Spleen (tissue), 11 donors: ENCODE measurements at regions not wholly inside any gene's neighbourhood (a gene's known extent, or its start where the extent isn't known, plus 50 kb on each side); places are given as distances from the start of the nearest gene placed in this dataset.

Experiments used
- DNase-seq: peaks from one replicate; pipeline ENCODE4 v3.0.0-alpha.2; 2020
- H3K27ac ChIP-seq, 8 donors: fragments of 200-600 bp; sonication (generic) in 7 of 8; 1 replicate in 4 of 8; 2 replicates in 4 of 8; pipeline versions ENCODE4 v1.5.0 to v1.8.0; 2016 to 2021; ENCODE audit warnings: inconsistent platforms in 4 of 8, mild to moderate bottlenecking in 4 of 8, moderate library complexity in 1 of 8
- H3K27me3 ChIP-seq, 7 donors: fragments of 200-600 bp; sonication (generic) in 6 of 7; replicated peaks in 1 of 7; 1 replicate in 4 of 7; 2 replicates in 3 of 7; pipeline versions ENCODE4 v1.5.0 to v1.8.0; 2016 to 2021; ENCODE audit warnings: inconsistent platforms in 3 of 7, mild to moderate bottlenecking in 1 of 7
- H3K36me3 ChIP-seq, 6 donors: fragments of 200-600 bp; sonication (generic) in 5 of 6; 1 replicate in 4 of 6; 2 replicates in 2 of 6; pipeline versions ENCODE4 v1.5.0 to v1.8.0; 2016 to 2021; ENCODE audit warnings: inconsistent platforms in 2 of 6
- H3K4me1 ChIP-seq, 6 donors: fragments of 200-600 bp; sonication (generic) in 5 of 6; 1 replicate in 3 of 6; 2 replicates in 3 of 6; pipeline versions ENCODE4 v1.5.0 to v1.8.0; 2016 to 2021; ENCODE audit warnings: inconsistent platforms in 3 of 6
- H3K4me3 ChIP-seq, 8 donors: fragments of 200-600 bp; sonication (generic) in 7 of 8; 1 replicate in 4 of 8; 2 replicates in 4 of 8; pipeline versions ENCODE4 v1.5.0 to v1.8.0; 2016 to 2021; ENCODE audit warnings: inconsistent platforms in 4 of 8, mild to moderate bottlenecking in 4 of 8, moderate library complexity in 2 of 8
- H3K9me3 ChIP-seq, 8 donors: fragments of 200-600 bp; sonication (generic) in 7 of 8; 1 replicate in 4 of 8; 2 replicates in 4 of 8; pipeline versions ENCODE4 v1.5.0 to v1.8.0; 2016 to 2021; ENCODE audit warnings: inconsistent platforms in 4 of 8
- CTCF ChIP-seq, 11 experiments: fragments of 200-600 bp in 7 of 11; fragments of 450-650 bp in 4 of 11; sonication (generic) in 4 of 11; IDR thresholded peaks in 8 of 11; conservative IDR thresholded peaks in 3 of 11; 1 replicate in 7 of 11; 2 replicates in 4 of 11; pipeline versions ENCODE4 v1.4.0 to v1.8.0; 2016 to 2021; ENCODE audit warnings: antibody characterized with exemption in 11 of 11, inconsistent platforms in 4 of 11, mild to moderate bottlenecking in 1 of 11
- POLR2A ChIP-seq, 3 donors: fragments of 450-650 bp; IDR thresholded peaks; one replicate each; pipeline ENCODE4 v1.5.1; 2017; ENCODE audit warnings: antibody characterized with exemption in 3 of 3, mild to moderate bottlenecking in 1 of 3
- POLR2AphosphoS5 ChIP-seq, 3 donors: sonication (generic); formaldehyde crosslinking; IDR thresholded peaks; one replicate each; pipeline ENCODE4 v1.5.1; 2017; ENCODE audit warnings: antibody characterized with exemption in 3 of 3
- WGBS, 5 donors: extraction: QIAGEN DNeasy Blood & Tissue Kit in 3 of 5; methylation state at CpG; one replicate each; pipeline versions ENCODE4 v1.1.5 to v1.1.7; 2013 to 2018; 5-methylcytosine and 5-hydroxymethylcytosine counted together
- intact Hi-C: fragments of 100-400 bp; cut with DNase I; formaldehyde crosslinking; loops from one replicate; pipeline ENCODE4 v1.15.0; 2023; ENCODE audit warnings: low total_unique reads
- donor health status: healthy with polysubstance abuse.
- donor health status: DM: no; HTN: no; CAD: no; lungs with moderate emphysema.
- donor health status: DM: no; HTN: no; CAD: no.
- donor health status: Bipolar disorder and iron deficiency.
- donor health status: healthy.
- donor health status: DM: no; HTN: no; CAD: no.
- donor health status: DM: yes; HTN: yes; CAD: no.

GRCh38 chr1:83717785-83718184, 281.1 kb downstream of the TTLL7 start:
- Histone ChIP-seq H3K4me3 (no peak overlapping the region), H3K4me1 (no peaks in the 10 kb centered on the region), H3K27me3 (no peaks in the 10 kb centered on the region), H3K27ac (no peak overlapping the region), H3K9me3 (no peaks in the 10 kb centered on the region), H3K36me3 (no peaks in the 10 kb centered on the region)
- WGBS, 5 donors, result 81 to 89% (median 88%) methylated on average over 4 of the region's 4 CpGs
- TF ChIP-seq POLR2AphosphoS5 (IDR thresholded peaks at IDR 0.05) (no peak), CTCF (IDR thresholded peaks at IDR 0.05 in 8 of 11, conservative IDR thresholded peaks at IDR 0.05 in 3 of 11) (no peak), POLR2A (IDR thresholded peaks at IDR 0.05) (no peak)
- DNase-seq, result no peak
- intact Hi-C loops, result no loop called here

GRCh38 chr1:83716641-83717040, 282.3 kb downstream of the TTLL7 start:
- intact Hi-C loops, result no loop called here
- no peak for DNase-seq
- no peak overlapping the region for H3K27ac ChIP-seq
- H3K9me3 ChIP-seq, result no peaks in the 10 kb centered on the region
- no peaks in the 10 kb centered on the region for H3K27me3 ChIP-seq
- H3K36me3 ChIP-seq, result no peaks in the 10 kb centered on the region
- H3K4me3 ChIP-seq, result no peak overlapping the region
- no peaks in the 10 kb centered on the region for H3K4me1 ChIP-seq
- WGBS, 5 donors, result 76 to 100% (median 78%) methylated on average over 3 of the region's 3 CpGs
- TF ChIP-seq POLR2A (IDR thresholded peaks at IDR 0.05), result no peak
- no peak for TF ChIP-seq CTCF (IDR thresholded peaks at IDR 0.05 in 8 of 11, conservative IDR thresholded peaks at IDR 0.05 in 3 of 11)
- no peak for TF ChIP-seq POLR2AphosphoS5 (IDR thresholded peaks at IDR 0.05)

DNA sequence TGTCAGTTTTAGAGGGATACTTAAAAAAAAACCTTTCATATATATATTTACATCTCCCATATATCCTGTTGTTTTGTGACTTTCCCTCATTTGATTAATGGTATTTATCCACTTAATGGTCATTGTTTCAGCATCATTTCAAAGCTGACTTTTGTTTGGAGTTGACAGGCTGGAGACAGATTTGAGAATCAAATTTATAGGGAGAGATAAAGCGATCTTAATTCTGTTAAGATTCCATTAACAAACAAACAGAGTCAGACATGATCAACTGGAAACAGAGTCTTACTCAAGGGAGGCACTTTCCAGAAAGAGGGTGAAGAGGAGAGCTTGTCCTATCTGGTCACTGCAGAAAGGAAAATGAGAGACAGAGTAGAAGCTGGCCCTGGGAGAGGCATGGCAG, 283.4 kb downstream of the TTLL7 start:
- H3K27me3 ChIP-seq, result no peaks in the 10 kb centered on the region
- no peaks in the 10 kb centered on the region for H3K36me3 ChIP-seq
- no peaks in the 10 kb centered on the region for H3K9me3 ChIP-seq
- WGBS, 5 donors, result 84 to 98% (median 89%) methylated on average over 1 of the region's 1 CpG
- no peak overlapping the region for H3K27ac ChIP-seq
- no peak for TF ChIP-seq POLR2AphosphoS5 (IDR thresholded peaks at IDR 0.05)
- no peak for TF ChIP-seq CTCF (IDR thresholded peaks at IDR 0.05 in 8 of 11, conservative IDR thresholded peaks at IDR 0.05 in 3 of 11)
- TF ChIP-seq POLR2A (IDR thresholded peaks at IDR 0.05), result no peak
- H3K4me1 ChIP-seq, result no peaks in the 10 kb centered on the region
- intact Hi-C loops, result no loop called here
- H3K4me3 ChIP-seq, result no peak overlapping the region
- no peak for DNase-seq

DNA sequence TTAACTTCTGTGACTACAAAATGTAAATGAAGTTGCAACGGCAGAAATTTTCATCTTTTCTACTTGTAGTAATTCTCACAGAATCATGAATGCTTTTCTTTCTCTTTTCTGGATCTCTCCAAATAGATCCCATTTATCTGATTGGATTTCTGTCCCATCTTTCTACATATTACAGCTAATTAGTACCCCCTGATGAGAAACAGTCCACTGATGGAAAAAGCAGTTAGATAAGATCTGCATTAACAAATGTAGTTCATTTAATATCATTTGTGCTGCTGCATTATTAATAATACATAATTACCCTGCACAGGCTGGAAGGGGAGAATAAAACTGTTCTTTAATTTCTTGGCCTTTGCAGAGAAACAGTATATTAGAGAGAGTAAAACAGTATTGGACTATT, 289.3 kb downstream of the TTLL7 start:
- no peak for TF ChIP-seq POLR2A (IDR thresholded peaks at IDR 0.05)
- TF ChIP-seq CTCF (IDR thresholded peaks at IDR 0.05 in 8 of 11, conservative IDR thresholded peaks at IDR 0.05 in 3 of 11), result no peak
- no peak for TF ChIP-seq POLR2AphosphoS5 (IDR thresholded peaks at IDR 0.05)
- DNase-seq, result no peak
- intact Hi-C loops, result no loop called here
- H3K9me3 ChIP-seq, result no peaks in the 10 kb centered on the region
- 92 to 99% (median 97%) methylated on average over 1 of the region's 1 CpG for WGBS, 5 donors
- H3K4me3 ChIP-seq, result no peak overlapping the region
- H3K27me3 ChIP-seq, result no peaks in the 10 kb centered on the region
- H3K36me3 ChIP-seq, result no peaks in the 10 kb centered on the region
- no peak overlapping the region for H3K27ac ChIP-seq
- no peaks in the 10 kb centered on the region for H3K4me1 ChIP-seq
